HepG2 (cell line): ENCODE measurements at regions not wholly inside any gene's neighbourhood (a gene's known extent, or its start where the extent isn't known, plus 50 kb on each side); places are given as distances from the start of the nearest gene placed in this dataset.
A peak's percentile ranks its signal among the peaks of the same experiment; 100 is the strongest.

Experiments used
- ATAC-seq: fragments of 200-7000 bp; cut with Tn5 transposase; 3 replicates; pipeline ENCODE4 v1.9.1; 2020; ENCODE audit warnings: mild to moderate bottlenecking, moderate library complexity
- BruUV-seq: library from RNA; stranded (reverse); fragments of 400-500 nt; replicated peaks from 2 replicates; lab custom pipeline; 2021; lab: Mats Ljungman, UMichigan
- CTCF ChIA-PET: fragments of 300-600 bp; formaldehyde crosslinking; extraction: SDS; loops from one replicate; lab custom pipeline; 2021; ENCODE audit warnings: low total read pairs, inconsistent platforms, low intra/inter-chr PET ratio; lab: Yijun Ruan, JAX
- POLR2A ChIA-PET: fragments of 350-600 bp; sonication (Branson Sonifier 250); formaldehyde crosslinking; loops from one replicate; lab custom pipeline; 2020; ENCODE audit warnings: antibody characterized with exemption, inconsistent platforms; lab: Yijun Ruan, JAX
- DNase-seq: peaks from one replicate; pipeline ENCODE4 v3.0.0-alpha.2; 2015; ENCODE audit warnings: low spot score
- FAIRE-seq: peaks from 3 replicates; lab custom pipeline; 2011; peaks lifted over from hg19 to GRCh38; lab: Jason Lieb, UNC
- H2AFZ ChIP-seq: one replicate; pipeline ENCODE4 v1.6.1; 2011; ENCODE audit warnings: low read length, inconsistent platforms
- H3K27ac ChIP-seq: fragments of 300-600 bp; 3 replicates; pipeline ENCODE4 v1.8.0; 2011; ENCODE audit warnings: mixed run types, mild to moderate bottlenecking, mixed read lengths, low read length, inconsistent platforms; ENCODE audit not compliant: insufficient read depth; ENCODE audit errors: extremely low read length
- H3K27me3 ChIP-seq, 2 experiments: fragments of 200-600 bp in 1 of 2; 2 replicates in 1 of 2; 3 replicates in 1 of 2; pipeline versions ENCODE4 v1.6.0 to v1.8.0; 2011; ENCODE audit warnings: low read length in 2 of 2, mild to moderate bottlenecking in 2 of 2, moderate library complexity in 2 of 2, inconsistent platforms in 1 of 2; ENCODE audit not compliant: insufficient read depth in 2 of 2, control insufficient read depth in 1 of 2
- H3K36me3 ChIP-seq, 2 experiments: fragments of 200-600 bp in 1 of 2; replicated peaks in 1 of 2; 2 replicates in 1 of 2; 3 replicates in 1 of 2; pipeline versions ENCODE4 v1.5.1 to v1.8.0; 2011; ENCODE audit warnings: low read length in 2 of 2, inconsistent platforms in 1 of 2; ENCODE audit not compliant: insufficient read depth in 2 of 2, control insufficient read depth in 1 of 2
- H3K4me1 ChIP-seq: 2 replicates; pipeline ENCODE4 v1.5.1; 2012; ENCODE audit warnings: low read length, inconsistent platforms; ENCODE audit not compliant: insufficient read depth
- H3K4me2 ChIP-seq: 2 replicates; pipeline ENCODE4 v1.6.0; 2011; ENCODE audit warnings: low read depth, low read length, inconsistent platforms
- H3K4me3 ChIP-seq, 3 experiments: fragments of 200-600 bp in 1 of 3; sonication (generic), shearing (Covaris generic) in 1 of 3; replicated peaks in 1 of 3; 2 replicates each; pipeline ENCODE4 v1.5.1; 2011 to 2016; ENCODE audit warnings: low read length in 3 of 3, inconsistent platforms in 2 of 3, low read depth in 2 of 3, mild to moderate bottlenecking in 2 of 3, control low read depth in 1 of 3, mixed read lengths in 1 of 3; ENCODE audit not compliant: insufficient read depth in 1 of 3
- H3K79me2 ChIP-seq: one replicate; pipeline ENCODE4 v1.6.1; 2011; ENCODE audit warnings: low read length, inconsistent platforms; ENCODE audit not compliant: insufficient read depth
- H3K9ac ChIP-seq: 2 replicates; pipeline ENCODE4 v1.6.0; 2011; ENCODE audit warnings: mild to moderate bottlenecking, low read depth, low read length, inconsistent platforms; ENCODE audit not compliant: insufficient read depth
- H3K9me3 ChIP-seq: 2 replicates; pipeline ENCODE4 v1.5.1; 2012; ENCODE audit warnings: mild to moderate bottlenecking, low read length
- H4K20me1 ChIP-seq: 2 replicates; pipeline ENCODE4 v1.6.0; 2011; ENCODE audit warnings: inconsistent platforms, mild to moderate bottlenecking, low read length, moderate library complexity; ENCODE audit not compliant: insufficient read depth
- AHR ChIP-seq: IDR thresholded peaks from 2 replicates; pipeline ENCODE4 v1.6.1; 2018; ENCODE audit warnings: missing genetic modification reagents, missing compliant biosample characterization
- CSRNP1 ChIP-seq: sonication (generic); formaldehyde crosslinking; IDR thresholded peaks from 2 replicates; pipeline ENCODE4 v1.8.1; 2023; ENCODE audit warnings: mild to moderate bottlenecking, missing genetic modification reagents
- ETS1 ChIP-seq: sonication (generic); formaldehyde crosslinking; IDR thresholded peaks from 2 replicates; pipeline ENCODE4 v1.4.0; 2020; ENCODE audit warnings: missing genetic modification reagents
- FOXK1 ChIP-seq: sonication (generic); formaldehyde crosslinking; IDR thresholded peaks from 2 replicates; pipeline ENCODE4 v1.4.0; 2020; ENCODE audit warnings: low read depth, missing genetic modification reagents, borderline replicate concordance
- KDM5B ChIP-seq: sonication (generic); formaldehyde crosslinking; IDR thresholded peaks from 2 replicates; pipeline ENCODE4 v1.4.0; 2020; ENCODE audit warnings: missing genetic modification reagents, mild to moderate bottlenecking, borderline replicate concordance
- MIER2 ChIP-seq: IDR thresholded peaks from 2 replicates; pipeline ENCODE4 v1.6.1; 2016; ENCODE audit warnings: missing biosample characterization, missing genetic modification reagents
- SNAPC4 ChIP-seq: sonication (generic); formaldehyde crosslinking; IDR thresholded peaks from 2 replicates; pipeline ENCODE4 v1.4.0; 2020; ENCODE audit warnings: mild to moderate bottlenecking, missing genetic modification reagents
- TAF15 ChIP-seq: fragments of 200-400 bp; formaldehyde crosslinking; IDR thresholded peaks from one replicate; pipeline ENCODE4 v1.6.1; 2018; ENCODE audit warnings: mild to moderate bottlenecking, low read depth, low read length; ENCODE audit not compliant: poor library complexity, severe bottlenecking
- TBX2 ChIP-seq: sonication (generic); formaldehyde crosslinking; IDR thresholded peaks from 2 replicates; pipeline ENCODE4 v1.5.0; 2020; ENCODE audit warnings: missing genetic modification reagents, mild to moderate bottlenecking, borderline replicate concordance
- TEAD2 ChIP-seq: sonication (generic); formaldehyde crosslinking; IDR thresholded peaks from 2 replicates; pipeline ENCODE4 v1.9.0; 2021; ENCODE audit warnings: missing genetic modification reagents
- ZFYVE20 ChIP-seq: sonication (generic); formaldehyde crosslinking; IDR thresholded peaks from 2 replicates; pipeline ENCODE4 v1.8.0; 2023; ENCODE audit warnings: low read depth, mild to moderate bottlenecking, moderate library complexity, missing genetic modification reagents, borderline replicate concordance
- ZNF468 ChIP-seq: sonication (generic); formaldehyde crosslinking; IDR thresholded peaks from 2 replicates; pipeline ENCODE4 v1.8.0; 2022; ENCODE audit warnings: mild to moderate bottlenecking, moderate library complexity, missing genetic modification reagents
- ZNF577 ChIP-seq: sonication (generic); formaldehyde crosslinking; IDR thresholded peaks from 2 replicates; pipeline ENCODE4 v1.4.0; 2020; ENCODE audit warnings: mild to moderate bottlenecking, low read depth, missing genetic modification reagents, borderline replicate concordance
- ZNF678 ChIP-seq: sonication (generic); formaldehyde crosslinking; IDR thresholded peaks from 2 replicates; pipeline ENCODE4 v1.4.0; 2020; ENCODE audit warnings: mild to moderate bottlenecking, missing genetic modification reagents
- ZNF761 ChIP-seq: sonication (generic); formaldehyde crosslinking; conservative IDR thresholded peaks from 2 replicates; pipeline ENCODE4 v1.4.0; 2020; ENCODE audit warnings: mild to moderate bottlenecking, missing genetic modification reagents
- ZNF772 ChIP-seq: sonication (generic); formaldehyde crosslinking; IDR thresholded peaks from 2 replicates; pipeline ENCODE4 v1.5.0; 2020; ENCODE audit warnings: mild to moderate bottlenecking, missing genetic modification reagents
- ZNF784 ChIP-seq: sonication (generic); formaldehyde crosslinking; IDR thresholded peaks from 2 replicates; pipeline ENCODE4 v1.5.1; 2020; ENCODE audit warnings: missing genetic modification reagents, mild to moderate bottlenecking, borderline replicate concordance
- ZSCAN12 ChIP-seq: sonication (generic); formaldehyde crosslinking; IDR thresholded peaks from 2 replicates; pipeline ENCODE4 v1.9.0; 2021; ENCODE audit warnings: mild to moderate bottlenecking, missing genetic modification reagents
- WGBS: methylation state at CpG from one replicate; pipeline ENCODE4 v1.1.6; 2017; ENCODE audit warnings: low lambda C conversion rate; 5-methylcytosine and 5-hydroxymethylcytosine counted together
- in situ Hi-C: cut with HindIII; loops from 2 replicates; pipeline ENCODE4 v1.10.0; 2017; ENCODE audit warnings: low pct_unique_long_range_greater_than_20kb; ENCODE audit not compliant: extremely low pct_ligation_motif_present
- intact Hi-C: fragments of 100-400 bp; cut with micrococcal nuclease; formaldehyde crosslinking; loops from one replicate; pipeline ENCODE4 v1.10.0; 2022; ENCODE audit not compliant: unreplicated experiment

- no peaks in the 10 kb centered on the region for H4K20me1 ChIP-seq
- ATAC-seq = peak; percentile 69; the same call in 2 of the 3 replicates
- peaks cover 3 to 22% of the 10 kb centered on the region in 2 experiments; a peak in 3 of 5 replicates for H3K27me3 ChIP-seq
- no peak for FAIRE-seq
- no peak overlapping the region for H2AFZ ChIP-seq
- WGBS = 21% methylated on average over 4 of the region's 4 CpGs
- BruUV-seq = no TSS peak
- H3K27ac ChIP-seq = no peak overlapping the region
- H3K4me1 ChIP-seq = no peaks in the 10 kb centered on the region
- intact Hi-C loops = no loop called here
- no peak overlapping the region for H3K4me2 ChIP-seq
- no peaks in the 10 kb centered on the region for H3K79me2 ChIP-seq
- DNase-seq = no peak
- in situ Hi-C loops = no loop called here
- CTCF ChIA-PET = no interaction called here
- no peak for TF ChIP-seq SNAPC4 (CRISPR knock-in tag)
- TF ChIP-seq ZNF761 = no peak
- no peak for TF ChIP-seq ZNF577
- TF ChIP-seq ZNF784 (CRISPR knock-in tag) = no peak
- no peak for TF ChIP-seq FOXK1
- TF ChIP-seq ZNF678 = no peak
- no peak for TF ChIP-seq ZFYVE20 (CRISPR knock-in tag)
- no peak for TF ChIP-seq TBX2 (CRISPR knock-in tag)
- TF ChIP-seq ZNF468 (CRISPR knock-in tag) = no peak
- TF ChIP-seq ZNF772 (CRISPR knock-in tag) = no peak
- no peak for TF ChIP-seq ZSCAN12 (CRISPR knock-in tag)
- no peak for TF ChIP-seq CSRNP1 (CRISPR knock-in tag)
- no peak for TF ChIP-seq TAF15
- TF ChIP-seq ETS1 (CRISPR knock-in tag) = no peak
- TF ChIP-seq MIER2 = no peak
- TF ChIP-seq KDM5B (CRISPR knock-in tag) = no peak
- TF ChIP-seq TEAD2 (CRISPR knock-in tag) = no peak
- TF ChIP-seq AHR = no peak
- TF ChIP-seq, all 625 proteins: peak for 0
- H3K9ac ChIP-seq = no peak overlapping the region
- H3K9me3 ChIP-seq = no peaks in the 10 kb centered on the region
- H3K4me3 ChIP-seq = no peak overlapping the region
- no peaks in the 10 kb centered on the region for H3K36me3 ChIP-seq
- POLR2A ChIA-PET = no interaction called here
Measured at GRCh38 chr18:46320297-46320696, 216.1 kb downstream of the HAUS1 start.
